Thyroid gland (tissue), 4 donors: ENCODE measurements at regions not wholly inside any gene's neighbourhood (a gene's known extent, or its start where the extent isn't known, plus 50 kb on each side); places are given as distances from the start of the nearest gene placed in this dataset.

Source experiments
- DNase-seq, 2 donors: peaks; one replicate each; pipeline ENCODE4 v3.0.0-alpha.2; 2019
- H3K27ac ChIP-seq, 3 donors: fragments of 200-600 bp; sonication (generic); 1 replicate in 2 of 3; 2 replicates in 1 of 3; pipeline ENCODE4 v1.5.1; 2016 to 2019; ENCODE audit warnings: mild to moderate bottlenecking in 1 of 3, moderate library complexity in 1 of 3
- H3K27me3 ChIP-seq: fragments of 200-600 bp; sonication (generic); one replicate; pipeline ENCODE4 v1.5.1; 2019
- H3K36me3 ChIP-seq, 2 donors: fragments of 200-600 bp; sonication (generic); one replicate each; pipeline ENCODE4 v1.5.1; 2016 to 2019
- H3K4me1 ChIP-seq, 2 donors: fragments of 200-600 bp; sonication (generic); one replicate each; pipeline ENCODE4 v1.5.1; 2017 to 2019
- H3K4me3 ChIP-seq, 3 donors: fragments of 200-600 bp; sonication (generic); replicated peaks in 1 of 3; 1 replicate in 2 of 3; 2 replicates in 1 of 3; pipeline ENCODE4 v1.5.1; 2016; ENCODE audit warnings: mild to moderate bottlenecking in 1 of 3
- H3K9me3 ChIP-seq: fragments of 200-600 bp; sonication (generic); one replicate; pipeline ENCODE4 v1.5.1; 2017
- CTCF ChIP-seq, 6 experiments: fragments of 200-600 bp in 3 of 6; fragments of 450-650 bp in 3 of 6; sonication (generic) in 3 of 6; IDR thresholded peaks; one replicate each; pipeline ENCODE4 v1.5.1; 2016 to 2019; ENCODE audit warnings: antibody characterized with exemption in 6 of 6, mild to moderate bottlenecking in 2 of 6, inconsistent platforms in 1 of 6, moderate library complexity in 1 of 6
- POLR2A ChIP-seq, 2 donors: fragments of 450-650 bp; IDR thresholded peaks; one replicate each; pipeline ENCODE4 v1.6.1; 2017; ENCODE audit warnings: antibody characterized with exemption in 2 of 2, mild to moderate bottlenecking in 2 of 2, moderate library complexity in 1 of 2
- WGBS, 2 donors: methylation state at CpG; one replicate each; pipeline ENCODE4 v1.1.5; 2017; 5-methylcytosine and 5-hydroxymethylcytosine counted together
- intact Hi-C: fragments of 100-400 bp; cut with DNase I; formaldehyde crosslinking; loops from one replicate; pipeline ENCODE4 v1.15.1; 2023

GRCh38 chr3:66133050-66133757 is 87.6 kb upstream of the SLC25A26 start:
- H3K27ac ChIP-seq: no peak overlapping the region
- TF ChIP-seq CTCF (IDR thresholded peaks at IDR 0.05): no peak
- no peak for TF ChIP-seq POLR2A (IDR thresholded peaks at IDR 0.05)

GRCh38 chr3:66128623-66129022 is 89.9 kb upstream of the MAGI1 start:
- H3K4me1 ChIP-seq: no peaks in the 10 kb centered on the region
- no peaks in the 10 kb centered on the region for H3K9me3 ChIP-seq
- no peaks in the 10 kb centered on the region for H3K36me3 ChIP-seq
- H3K27me3 ChIP-seq: no peaks in the 10 kb centered on the region
- intact Hi-C loops: loop anchor here (10.0 kb wide), 1 partner anchor 74 kb away; no protein-coding TSS in a partner anchor
- WGBS, 2 donors: 51 to 56% methylated on average over 1 of the region's 1 CpG
- DNase-seq: no peak
- no peak overlapping the region for H3K4me3 ChIP-seq
- H3K27ac ChIP-seq: no peak overlapping the region
- no peak for TF ChIP-seq POLR2A (IDR thresholded peaks at IDR 0.05)
- TF ChIP-seq CTCF (IDR thresholded peaks at IDR 0.05): no peak

More at GRCh38 chr3:66133050-66133757, 87.6 kb upstream of the SLC25A26 start:
- Histone ChIP-seq H3K4me3 (no peak overlapping the region), H3K4me1 (no peaks in the 10 kb centered on the region), H3K9me3 (no peaks in the 10 kb centered on the region), H3K36me3 (no peaks in the 10 kb centered on the region), H3K27me3 (no peaks in the 10 kb centered on the region)
- DNase-seq: no peak
- WGBS, 2 donors: 94 to 96% methylated on average over 6 of the region's 6 CpGs
- intact Hi-C loops: no loop called here

- DNase-seq: no peak
- no peaks in the 10 kb centered on the region for H3K27me3 ChIP-seq
- intact Hi-C loops: loop anchor here (10.0 kb wide), 1 partner anchor 67 kb away; no protein-coding TSS in a partner anchor
- no peak overlapping the region for H3K4me3 ChIP-seq
- no peaks in the 10 kb centered on the region for H3K36me3 ChIP-seq
- peaks cover 16 to 17% of the 10 kb centered on the region in 2 donors for H3K4me1 ChIP-seq
- no peak for TF ChIP-seq POLR2A (IDR thresholded peaks at IDR 0.05)
- no peak for TF ChIP-seq CTCF (IDR thresholded peaks at IDR 0.05)
- WGBS, 2 donors: 50 to 84% methylated on average over 6 of the region's 6 CpGs
- peak overlapping the region in 1 of 3 donors; percentile 20 for H3K27ac ChIP-seq
- H3K9me3 ChIP-seq: no peaks in the 10 kb centered on the region
These were observed 82.6 kb upstream of the MAGI1 start for GRCh38 chr3:66121318-66121717.

- Histone ChIP-seq H3K9me3 (no peaks in the 10 kb centered on the region), H3K27ac (peak overlapping the region; percentile 75 to 100 (median 90)), H3K36me3 (no peaks in the 10 kb centered on the region), H3K4me3 (no peak overlapping the region), H3K4me1 (peaks cover 24 to 37% of the 10 kb centered on the region in 2 donors), H3K27me3 (no peaks in the 10 kb centered on the region)
- WGBS, 2 donors: 54 to 60% methylated on average over 6 of the region's 6 CpGs
- TF ChIP-seq POLR2A (IDR thresholded peaks at IDR 0.05): peak in 1 of 2 donors; percentile 58
- TF ChIP-seq CTCF (IDR thresholded peaks at IDR 0.05): no peak
- peak; percentile 86 to 89 for DNase-seq
- intact Hi-C loops: no loop called here
These were observed 77.3 kb upstream of the MAGI1 start for GRCh38 chr3:66115858-66116654.

- Histone ChIP-seq H3K27ac (no peak overlapping the region), H3K9me3 (no peaks in the 10 kb centered on the region), H3K4me3 (no peak overlapping the region), H3K4me1 (peaks cover 31 to 42% of the 10 kb centered on the region in 2 donors), H3K27me3 (no peaks in the 10 kb centered on the region), H3K36me3 (no peaks in the 10 kb centered on the region)
- intact Hi-C loops: no loop called here
- DNase-seq: no peak
- TF ChIP-seq CTCF (IDR thresholded peaks at IDR 0.05) (no peak), POLR2A (IDR thresholded peaks at IDR 0.05) (no peak)
- 93% methylated on average over 1 of the region's 1 CpG for WGBS, 2 donors
These were observed 74.8 kb upstream of the MAGI1 start for GRCh38 chr3:66113542-66113941.
